ENCODE measurements at regions not wholly inside any gene's neighbourhood (a gene's known extent, or its start where the extent isn't known, plus 50 kb on each side); places are given as distances from the start of the nearest gene placed in this dataset.
"Not testable (repeated sequence)": the region's sequence is repeated elsewhere in the genome, so short reads cannot be mapped to it uniquely, and the experiment has no call there.

DNA sequence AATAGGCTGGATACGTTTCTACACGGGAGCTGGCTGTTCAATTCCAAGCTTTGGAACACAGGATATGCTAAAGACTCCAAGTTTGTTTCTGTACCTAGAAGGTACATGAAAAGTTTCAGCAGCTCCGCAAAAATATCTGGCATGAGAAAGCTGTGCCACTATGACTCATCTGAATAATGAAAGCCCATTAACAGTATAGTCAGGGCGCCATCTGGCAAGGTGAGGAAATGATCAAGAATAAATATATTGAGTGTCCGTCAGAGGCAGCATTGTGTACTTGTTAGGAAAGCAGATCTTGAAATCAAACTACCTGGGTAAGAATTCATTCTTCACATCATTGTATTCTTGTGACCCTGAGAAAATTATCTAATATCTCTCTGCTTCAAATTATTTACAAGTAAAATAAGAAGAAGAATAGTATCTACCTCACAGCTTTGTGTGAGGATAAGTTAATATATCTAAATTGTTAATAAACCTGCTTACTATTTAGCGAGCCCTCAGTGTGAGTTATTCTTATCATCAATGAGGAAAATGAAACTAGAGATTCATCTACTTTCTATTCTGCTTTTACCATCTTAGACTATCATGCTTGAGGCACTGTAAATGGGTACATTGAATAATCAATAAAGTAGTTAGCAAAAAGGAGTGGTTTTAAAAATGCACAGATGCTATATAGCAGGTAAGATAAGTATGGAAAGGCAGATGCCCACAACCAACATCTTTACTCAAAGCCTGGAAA, 53.5 kb downstream of the FSCB start:
- Histone ChIP-seq H3K27me3 (ENCODE audit: insufficient read depth, low read length) (no peaks in the 10 kb centered on the region), H3K9me3 (ENCODE audit: low read length) (no peaks in the 10 kb centered on the region)

GRCh38 chr14:44450232-44450631, 56.9 kb downstream of the FSCB start:
- H3K9me3 ChIP-seq (ENCODE audit: low read length); H3K36me3 ChIP-seq (ENCODE audit: insufficient read depth, low read length); H3K4me3 ChIP-seq (ENCODE audit: low read length); H3K27me3 ChIP-seq (ENCODE audit: insufficient read depth, low read length); H2AFZ ChIP-seq (ENCODE audit: low read depth, low read length); H3K4me1 ChIP-seq (ENCODE audit: insufficient read depth, low read length): not testable (repeated sequence)

More for the DNA sequence above, 53.5 kb downstream of the FSCB start:
- no peak overlapping the region for H2AFZ ChIP-seq (ENCODE audit: low read depth, low read length)
- H3K4me1 ChIP-seq (ENCODE audit: insufficient read depth, low read length): no peaks in the 10 kb centered on the region
- no peak overlapping the region for H3K4me3 ChIP-seq (ENCODE audit: low read length)
- H3K36me3 ChIP-seq (ENCODE audit: insufficient read depth, low read length): no peaks in the 10 kb centered on the region

- H3K27me3 ChIP-seq (ENCODE audit: insufficient read depth, low read length): no peaks in the 10 kb centered on the region
- no peaks in the 10 kb centered on the region for H3K36me3 ChIP-seq (ENCODE audit: insufficient read depth, low read length)
- H3K4me3 ChIP-seq (ENCODE audit: low read length): no peak overlapping the region
- no peaks in the 10 kb centered on the region for H3K9me3 ChIP-seq (ENCODE audit: low read length)
- H3K4me1 ChIP-seq (ENCODE audit: insufficient read depth, low read length): no peaks in the 10 kb centered on the region
- no peak overlapping the region for H2AFZ ChIP-seq (ENCODE audit: low read depth, low read length)
Measured at GRCh38 chr14:44449680-44450079, 57.4 kb downstream of the FSCB start.

GRCh38 chr14:44448951-44449358, 58.1 kb downstream of the FSCB start:
- H3K9me3 ChIP-seq (ENCODE audit: low read length): no peaks in the 10 kb centered on the region
- H2AFZ ChIP-seq (ENCODE audit: low read depth, low read length): no peak overlapping the region
- H3K4me1 ChIP-seq (ENCODE audit: insufficient read depth, low read length): no peaks in the 10 kb centered on the region
- H3K36me3 ChIP-seq (ENCODE audit: insufficient read depth, low read length): no peaks in the 10 kb centered on the region
- no peaks in the 10 kb centered on the region for H3K27me3 ChIP-seq (ENCODE audit: insufficient read depth, low read length)
- H3K4me3 ChIP-seq (ENCODE audit: low read length): no peak overlapping the region

DNA sequence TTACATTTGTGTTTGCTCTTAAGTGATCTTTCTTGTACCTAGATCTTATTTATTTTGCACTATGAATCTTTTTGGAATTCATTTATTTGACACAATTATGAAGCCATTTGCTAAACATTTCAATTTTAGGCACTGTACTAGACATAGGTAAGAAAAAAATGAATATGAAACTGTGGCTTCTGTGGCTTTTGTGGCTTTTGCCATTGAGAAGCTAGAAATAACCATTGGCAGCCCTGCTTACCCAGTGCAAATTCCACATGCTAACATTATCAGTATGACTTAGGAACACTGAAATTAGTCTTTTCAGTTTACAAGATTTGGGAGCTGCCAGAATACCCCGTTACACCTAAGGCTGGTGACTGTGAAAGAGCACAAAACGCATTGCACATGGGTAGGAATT, 60.1 kb downstream of the FSCB start:
- H3K4me1 ChIP-seq (ENCODE audit: insufficient read depth, low read length): no peaks in the 10 kb centered on the region
- H3K27me3 ChIP-seq (ENCODE audit: insufficient read depth, low read length): no peaks in the 10 kb centered on the region

GRCh38 chr14:44444454-44444853, 62.6 kb downstream of the FSCB start:
- Histone ChIP-seq H3K4me1 (ENCODE audit: insufficient read depth, low read length) (no peaks in the 10 kb centered on the region), H3K36me3 (ENCODE audit: insufficient read depth, low read length) (no peaks in the 10 kb centered on the region), H3K27me3 (ENCODE audit: insufficient read depth, low read length) (no peaks in the 10 kb centered on the region), H3K4me3 (ENCODE audit: low read length) (no peak overlapping the region), H2AFZ (ENCODE audit: low read depth, low read length) (no peak overlapping the region), H3K9me3 (ENCODE audit: low read length) (no peaks in the 10 kb centered on the region)

More for the DNA sequence above, 60.1 kb downstream of the FSCB start:
- Histone ChIP-seq H3K4me3 (ENCODE audit: low read length) (no peak overlapping the region), H3K36me3 (ENCODE audit: insufficient read depth, low read length) (no peaks in the 10 kb centered on the region), H3K9me3 (ENCODE audit: low read length) (no peaks in the 10 kb centered on the region), H2AFZ (ENCODE audit: low read depth, low read length) (no peak overlapping the region)

GRCh38 chr14:44438936-44439335, 68.1 kb downstream of the FSCB start:
- H3K36me3 ChIP-seq (ENCODE audit: insufficient read depth, low read length): no peaks in the 10 kb centered on the region
- no peaks in the 10 kb centered on the region for H3K9me3 ChIP-seq (ENCODE audit: low read length)
- H2AFZ ChIP-seq (ENCODE audit: low read depth, low read length): no peak overlapping the region
- H3K27me3 ChIP-seq (ENCODE audit: insufficient read depth, low read length): no peaks in the 10 kb centered on the region
- no peak overlapping the region for H3K4me3 ChIP-seq (ENCODE audit: low read length)
- no peaks in the 10 kb centered on the region for H3K4me1 ChIP-seq (ENCODE audit: insufficient read depth, low read length)

- Histone ChIP-seq H3K27me3 (ENCODE audit: insufficient read depth, low read length) (no peaks in the 10 kb centered on the region), H3K9me3 (ENCODE audit: low read length) (no peaks in the 10 kb centered on the region), H3K36me3 (ENCODE audit: insufficient read depth, low read length) (no peaks in the 10 kb centered on the region), H3K4me3 (ENCODE audit: low read length) (no peak overlapping the region), H3K4me1 (ENCODE audit: insufficient read depth, low read length) (no peaks in the 10 kb centered on the region), H2AFZ (ENCODE audit: low read depth, low read length) (no peak overlapping the region)
Measured at GRCh38 chr14:44438221-44438620, 68.9 kb downstream of the FSCB start.

DNA sequence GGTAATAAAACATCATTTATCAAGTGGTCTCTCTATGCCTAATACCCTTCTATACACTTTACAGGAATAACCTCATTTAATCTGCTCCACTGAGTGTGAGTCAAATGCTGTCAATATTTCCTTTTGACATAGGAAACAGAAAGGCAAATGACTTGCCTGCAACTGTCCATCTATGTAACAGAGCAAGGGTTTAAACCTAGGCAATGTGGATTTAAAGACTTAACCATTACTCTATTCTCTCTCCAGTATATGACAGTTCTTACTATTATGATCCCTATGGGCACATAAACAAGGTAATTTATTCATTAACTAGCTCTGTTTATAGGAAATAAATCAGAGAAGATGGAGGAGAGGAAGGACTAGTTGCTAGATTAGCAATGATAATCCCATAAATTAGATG, 70.6 kb downstream of the FSCB start:
- Histone ChIP-seq H2AFZ (ENCODE audit: low read depth, low read length) (no peak overlapping the region), H3K36me3 (ENCODE audit: insufficient read depth, low read length) (no peaks in the 10 kb centered on the region), H3K4me1 (ENCODE audit: insufficient read depth, low read length) (no peaks in the 10 kb centered on the region), H3K9me3 (ENCODE audit: low read length) (no peaks in the 10 kb centered on the region), H3K27me3 (ENCODE audit: insufficient read depth, low read length) (no peaks in the 10 kb centered on the region), H3K4me3 (ENCODE audit: low read length) (no peak overlapping the region)

DNA sequence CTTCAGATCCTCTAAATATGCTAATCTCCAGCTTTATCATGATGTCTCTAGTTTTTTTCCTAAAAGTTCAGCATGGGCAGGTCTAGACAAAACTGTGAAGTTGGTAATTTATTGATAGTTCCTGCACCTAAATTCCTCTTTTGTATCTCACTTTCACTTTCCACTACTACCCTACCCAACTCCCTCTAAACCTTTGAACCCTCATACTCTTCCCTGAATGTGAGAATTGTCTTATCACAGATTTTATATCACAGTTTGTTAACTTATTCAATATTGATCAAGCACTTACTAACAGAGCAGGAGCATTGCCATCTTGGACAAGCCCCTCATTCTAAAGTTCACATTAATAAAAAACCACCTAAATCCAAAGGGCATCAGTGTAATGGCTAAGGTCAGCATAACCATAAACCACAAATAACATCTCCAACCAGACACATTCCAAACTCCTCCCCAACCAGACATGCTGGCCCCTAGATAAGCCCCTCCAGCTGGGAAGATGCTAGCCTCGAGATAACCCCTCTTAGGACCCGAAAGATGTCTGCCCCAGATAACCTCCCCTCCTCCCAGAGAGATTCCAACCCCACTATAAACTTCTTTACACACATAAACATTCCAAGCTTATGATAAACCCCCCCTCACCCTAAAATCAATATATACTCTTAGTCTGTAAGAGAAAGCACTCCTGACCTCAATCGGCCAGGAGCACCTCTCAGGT, 78.7 kb downstream of the FSCB start:
- Histone ChIP-seq H2AFZ (ENCODE audit: low read depth, low read length) (no peak overlapping the region), H3K9me3 (ENCODE audit: low read length) (no peaks in the 10 kb centered on the region), H3K4me3 (ENCODE audit: low read length) (no peak overlapping the region), H3K36me3 (ENCODE audit: insufficient read depth, low read length) (no peaks in the 10 kb centered on the region), H3K4me1 (ENCODE audit: insufficient read depth, low read length) (no peaks in the 10 kb centered on the region), H3K27me3 (ENCODE audit: insufficient read depth, low read length) (no peaks in the 10 kb centered on the region)

DNA sequence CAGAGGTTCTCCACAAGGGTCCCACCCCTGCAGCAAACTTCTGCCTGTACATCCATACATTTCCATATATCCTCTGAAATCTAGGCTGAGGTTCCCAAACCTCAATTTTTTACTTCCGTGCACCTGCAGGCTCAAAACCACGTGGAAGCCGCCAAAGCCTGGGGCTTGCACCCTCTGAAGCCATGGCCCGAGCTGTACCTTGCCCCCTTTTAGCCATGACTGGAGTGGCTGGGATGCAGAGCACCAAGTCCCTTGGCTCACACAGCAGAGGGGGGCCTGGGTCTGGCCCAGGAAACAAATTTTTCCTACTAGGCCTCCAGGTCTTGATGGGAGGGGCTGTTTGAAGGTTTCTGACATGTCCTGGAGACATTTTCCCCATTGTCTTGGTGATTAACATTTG, 84.4 kb downstream of the FSCB start:
- Histone ChIP-seq H2AFZ (ENCODE audit: low read depth, low read length) (no peak overlapping the region), H3K9me3 (ENCODE audit: low read length) (no peaks in the 10 kb centered on the region), H3K4me1 (ENCODE audit: insufficient read depth, low read length) (no peaks in the 10 kb centered on the region), H3K4me3 (ENCODE audit: low read length) (no peak overlapping the region), H3K36me3 (ENCODE audit: insufficient read depth, low read length) (no peaks in the 10 kb centered on the region), H3K27me3 (ENCODE audit: insufficient read depth, low read length) (no peaks in the 10 kb centered on the region)

DNA sequence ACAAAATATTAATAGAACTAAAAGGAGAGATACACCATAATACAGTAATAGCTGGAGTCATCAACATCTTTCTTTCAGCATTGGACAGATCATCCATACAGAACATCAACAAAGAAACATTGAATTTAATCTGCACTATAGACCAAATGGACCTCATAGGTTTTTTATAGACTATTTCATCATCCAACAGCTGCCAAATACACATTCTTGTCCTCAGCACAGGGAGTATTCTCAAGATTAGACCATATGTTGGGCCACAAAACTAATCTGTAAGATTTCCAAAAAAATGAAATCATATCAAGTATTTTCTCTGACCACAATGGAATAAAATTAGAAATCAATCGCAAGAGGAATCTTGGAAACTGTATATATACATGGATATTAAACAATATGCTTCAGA, 86.9 kb downstream of the FSCB start:
- Histone ChIP-seq H3K27me3 (ENCODE audit: insufficient read depth, low read length) (no peaks in the 10 kb centered on the region), H3K4me1 (ENCODE audit: insufficient read depth, low read length) (no peaks in the 10 kb centered on the region), H2AFZ (ENCODE audit: low read depth, low read length) (no peak overlapping the region), H3K9me3 (ENCODE audit: low read length) (no peaks in the 10 kb centered on the region), H3K36me3 (ENCODE audit: insufficient read depth, low read length) (no peaks in the 10 kb centered on the region), H3K4me3 (ENCODE audit: low read length) (no peak overlapping the region)

GRCh38 chr14:44418856-44419255, 88.2 kb downstream of the FSCB start:
- no peak overlapping the region for H3K4me3 ChIP-seq (ENCODE audit: low read length)

More at GRCh38 chr14:44418856-44419255, 88.2 kb downstream of the FSCB start:
- Histone ChIP-seq H3K36me3 (ENCODE audit: insufficient read depth, low read length) (no peaks in the 10 kb centered on the region), H2AFZ (ENCODE audit: low read depth, low read length) (no peak overlapping the region), H3K27me3 (ENCODE audit: insufficient read depth, low read length) (no peaks in the 10 kb centered on the region), H3K4me1 (ENCODE audit: insufficient read depth, low read length) (no peaks in the 10 kb centered on the region), H3K9me3 (ENCODE audit: low read length) (no peaks in the 10 kb centered on the region)

Data from neuron (in vitro differentiated cells).